Large intestine (tissue), 3 donors: ENCODE measurements at regions not wholly inside any gene's neighbourhood (a gene's known extent, or its start where the extent isn't known, plus 50 kb on each side); places are given as distances from the start of the nearest gene placed in this dataset.

Experiments used
- DNase-seq, 2 donors: peaks; one replicate each; pipeline versions ENCODE4 v3.0.0 to v3.0.0-alpha.2; 2013
- H3K27ac ChIP-seq: one replicate; pipeline ENCODE4 v1.5.1; 2013; ENCODE audit warnings: low read length
- H3K27me3 ChIP-seq: 2 replicates; pipeline ENCODE4 v1.6.1; 2013; ENCODE audit warnings: low read length; ENCODE audit not compliant: control insufficient read depth, insufficient read depth
- H3K36me3 ChIP-seq: 2 replicates; pipeline ENCODE4 v1.6.1; 2013; ENCODE audit warnings: low read length; ENCODE audit not compliant: control insufficient read depth, insufficient read depth
- H3K4me1 ChIP-seq: one replicate; pipeline ENCODE4 v1.6.1; 2013; ENCODE audit warnings: low read length; ENCODE audit not compliant: control insufficient read depth, insufficient read depth
- H3K4me3 ChIP-seq: one replicate; pipeline ENCODE4 v1.5.1; 2013; ENCODE audit warnings: low read length
- H3K9me3 ChIP-seq: one replicate; pipeline ENCODE4 v1.6.1; 2013; ENCODE audit warnings: mild to moderate bottlenecking, low read depth, low read length, moderate library complexity; ENCODE audit not compliant: control insufficient read depth
- WGBS: methylation state at CpG from one replicate; pipeline ENCODE4 v1.1.5; 2013; ENCODE audit warnings: low lambda C conversion rate; ENCODE audit not compliant: insufficient coverage; 5-methylcytosine and 5-hydroxymethylcytosine counted together

- Histone ChIP-seq H3K27ac (no peak overlapping the region), H3K4me1 (no peaks in the 10 kb centered on the region), H3K36me3 (no peaks in the 10 kb centered on the region), H3K27me3 (no peaks in the 10 kb centered on the region), H3K9me3 (no peaks in the 10 kb centered on the region), H3K4me3 (no peak overlapping the region)
- no peak for DNase-seq
- no CpG with 5 or more reads among the region's 6 CpGs for WGBS
Measured at GRCh38 chr2:807300-807699, 130.1 kb upstream of the TMEM18 start.

GRCh38 chr2:805664-806063, 128.5 kb upstream of the TMEM18 start:
- no peaks in the 10 kb centered on the region for H3K9me3 ChIP-seq
- H3K27me3 ChIP-seq: no peaks in the 10 kb centered on the region
- no peak for DNase-seq
- H3K4me3 ChIP-seq: no peak overlapping the region
- no peak overlapping the region for H3K27ac ChIP-seq
- WGBS: 100% methylated on average over 1 of the region's 5 CpGs
- H3K4me1 ChIP-seq: no peaks in the 10 kb centered on the region
- H3K36me3 ChIP-seq: no peaks in the 10 kb centered on the region

GRCh38 chr2:797993-798392, 120.8 kb upstream of the TMEM18 start:
- H3K36me3 ChIP-seq: no peaks in the 10 kb centered on the region
- H3K27me3 ChIP-seq: no peaks in the 10 kb centered on the region
- no peak overlapping the region for H3K4me3 ChIP-seq
- H3K9me3 ChIP-seq: no peaks in the 10 kb centered on the region
- DNase-seq: no peak
- H3K4me1 ChIP-seq: no peaks in the 10 kb centered on the region
- no CpG with 5 or more reads among the region's 6 CpGs for WGBS
- H3K27ac ChIP-seq: no peak overlapping the region

- WGBS: no CpG with 5 or more reads among the region's 8 CpGs
- H3K4me1 ChIP-seq: no peaks in the 10 kb centered on the region
- H3K9me3 ChIP-seq: no peaks in the 10 kb centered on the region
- no peaks in the 10 kb centered on the region for H3K36me3 ChIP-seq
- H3K27me3 ChIP-seq: no peaks in the 10 kb centered on the region
- H3K4me3 ChIP-seq: no peak overlapping the region
- H3K27ac ChIP-seq: no peak overlapping the region
- DNase-seq: no peak
Measured at GRCh38 chr2:797556-797955, 120.3 kb upstream of the TMEM18 start.

- H3K4me1 ChIP-seq: no peaks in the 10 kb centered on the region
- H3K27me3 ChIP-seq: no peaks in the 10 kb centered on the region
- no peak overlapping the region for H3K4me3 ChIP-seq
- H3K9me3 ChIP-seq: no peaks in the 10 kb centered on the region
- no peaks in the 10 kb centered on the region for H3K36me3 ChIP-seq
- WGBS: 100% methylated on average over 3 of the region's 24 CpGs
- DNase-seq: no peak
- H3K27ac ChIP-seq: no peak overlapping the region
Measured at GRCh38 chr2:796141-796985, 119.2 kb upstream of the TMEM18 start.

GRCh38 chr2:795531-796041, 118.4 kb upstream of the TMEM18 start:
- H3K27ac ChIP-seq: no peak overlapping the region
- H3K27me3 ChIP-seq: no peaks in the 10 kb centered on the region
- no CpG with 5 or more reads among the region's 18 CpGs for WGBS
- no peaks in the 10 kb centered on the region for H3K36me3 ChIP-seq
- no peak for DNase-seq
- no peaks in the 10 kb centered on the region for H3K9me3 ChIP-seq
- H3K4me3 ChIP-seq: no peak overlapping the region
- no peaks in the 10 kb centered on the region for H3K4me1 ChIP-seq

GRCh38 chr2:794554-795241, 117.5 kb upstream of the TMEM18 start:
- Histone ChIP-seq H3K27me3 (no peaks in the 10 kb centered on the region), H3K9me3 (no peaks in the 10 kb centered on the region), H3K4me3 (no peak overlapping the region), H3K4me1 (no peaks in the 10 kb centered on the region), H3K36me3 (no peaks in the 10 kb centered on the region), H3K27ac (no peak overlapping the region)
- WGBS: no CpG with 5 or more reads among the region's 19 CpGs
- DNase-seq: no peak

GRCh38 chr2:793236-793635, 116.0 kb upstream of the TMEM18 start:
- Histone ChIP-seq H3K27me3 (no peaks in the 10 kb centered on the region), H3K36me3 (no peaks in the 10 kb centered on the region), H3K4me1 (no peaks in the 10 kb centered on the region), H3K4me3 (no peak overlapping the region), H3K9me3 (no peaks in the 10 kb centered on the region), H3K27ac (no peak overlapping the region)
- WGBS: 100% methylated on average over 1 of the region's 7 CpGs
- DNase-seq: no peak

GRCh38 chr2:792687-793086, 115.5 kb upstream of the TMEM18 start:
- Histone ChIP-seq H3K4me3 (no peak overlapping the region), H3K9me3 (no peaks in the 10 kb centered on the region), H3K4me1 (no peaks in the 10 kb centered on the region), H3K36me3 (no peaks in the 10 kb centered on the region), H3K27ac (no peak overlapping the region), H3K27me3 (no peaks in the 10 kb centered on the region)
- no peak for DNase-seq
- WGBS: no CpG with 5 or more reads among the region's 13 CpGs

- no peak overlapping the region for H3K27ac ChIP-seq
- H3K9me3 ChIP-seq: no peaks in the 10 kb centered on the region
- no peak overlapping the region for H3K4me3 ChIP-seq
- no peaks in the 10 kb centered on the region for H3K4me1 ChIP-seq
- no peaks in the 10 kb centered on the region for H3K27me3 ChIP-seq
- WGBS: no CpG with 5 or more reads among the region's 7 CpGs
- no peak for DNase-seq
- no peaks in the 10 kb centered on the region for H3K36me3 ChIP-seq
Measured at GRCh38 chr2:790634-791245, 113.5 kb upstream of the TMEM18 start.
